ENCODE measurements at regions not wholly inside any gene's neighbourhood (a gene's known extent, or its start where the extent isn't known, plus 50 kb on each side); places are given as distances from the start of the nearest gene placed in this dataset.

GRCh38 chr2:142426064-142426463 lies 295.2 kb upstream of the LRP1B start:
- Histone ChIP-seq H3K14ac (ENCODE audit: low read length) (no peak overlapping the region), H2BK120ac (ENCODE audit: insufficient read depth, low read length, poor library complexity) (no peak overlapping the region), H2BK12ac (ENCODE audit: low read length) (no peak overlapping the region), H3K4ac (ENCODE audit: low read depth, low read length) (no peak overlapping the region), H2BK5ac (ENCODE audit: low read depth, low read length, poor library complexity) (no peak overlapping the region), H3K4me3 (ENCODE audit: low read depth, low read length) (no peak overlapping the region), H3K36me3 (ENCODE audit: control insufficient read depth in 1 of 2, insufficient read depth in 2 of 2, low read length in 2 of 2) (no peaks in the 10 kb centered on the region), H4K12ac (ENCODE audit: low read depth, low read length) (no peak overlapping the region), H3K4me1 (ENCODE audit: control insufficient read depth in 1 of 2, insufficient read depth in 2 of 2, low read length in 2 of 2) (no peaks in the 10 kb centered on the region), H3K9ac (ENCODE audit: low read length) (no peak overlapping the region), H3K27ac (ENCODE audit: low read depth, low read length) (no peak overlapping the region), H3K9me3 (ENCODE audit: insufficient read depth, low read depth, low read length) (no peaks in the 10 kb centered on the region), H3K18ac (ENCODE audit: low read length) (no peak overlapping the region), H3K4me2 (ENCODE audit: low read length) (no peak overlapping the region), H4K8ac (ENCODE audit: low read depth, low read length) (no peak overlapping the region), H3K27me3 (ENCODE audit: insufficient read depth, low read length) (no peaks in the 10 kb centered on the region), H3K79me1 (ENCODE audit: low read length) (no peaks in the 10 kb centered on the region), H3K79me2 (ENCODE audit: control insufficient read depth, insufficient read depth, low read length, poor library complexity) (no peaks in the 10 kb centered on the region), H4K91ac (ENCODE audit: low read depth, low read length) (no peak overlapping the region), H2AK5ac (ENCODE audit: low read length) (no peak overlapping the region), H3K23ac (ENCODE audit: low read length) (no peak overlapping the region), H2AFZ (ENCODE audit: insufficient read depth, low read length, poor library complexity) (no peak overlapping the region)
- no peak for DNase-seq
- WGBS (ENCODE audit: extremely low coverage, insufficient coverage, insufficient read length): no CpG with 5 or more reads among the region's 5 CpGs

GRCh38 chr2:142425551-142425950 lies 294.7 kb upstream of the LRP1B start:
- no peak overlapping the region for H3K18ac ChIP-seq (ENCODE audit: low read length)

DNA sequence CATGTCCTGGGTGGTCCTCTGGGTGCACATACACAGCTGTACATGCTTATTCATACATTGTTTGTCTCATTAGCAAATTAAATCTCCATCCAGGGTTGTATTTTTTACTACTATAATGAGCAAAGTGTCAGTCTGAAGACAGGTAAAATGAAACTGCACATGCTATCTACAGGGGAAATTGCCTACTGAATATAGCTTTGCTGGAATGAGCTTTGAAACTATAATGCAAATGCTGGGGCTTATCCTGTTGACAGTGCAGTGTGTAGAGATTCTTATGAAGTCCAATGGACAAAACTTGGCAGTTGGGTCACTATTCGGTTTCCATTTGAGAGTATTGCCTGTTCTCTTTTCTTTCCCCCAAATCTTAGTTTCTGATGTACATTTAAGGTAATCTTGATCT lies 292.8 kb upstream of the LRP1B start:
- H4K91ac ChIP-seq (ENCODE audit: low read depth, low read length): no peak overlapping the region
- no peak overlapping the region for H2BK5ac ChIP-seq (ENCODE audit: low read depth, low read length, poor library complexity)
- H3K27ac ChIP-seq (ENCODE audit: low read depth, low read length): no peak overlapping the region
- H2AFZ ChIP-seq (ENCODE audit: insufficient read depth, low read length, poor library complexity): no peak overlapping the region
- no peaks in the 10 kb centered on the region for H3K4me1 ChIP-seq (ENCODE audit: control insufficient read depth in 1 of 2, insufficient read depth in 2 of 2, low read length in 2 of 2)
- no peak overlapping the region for H3K14ac ChIP-seq (ENCODE audit: low read length)
- no peak overlapping the region for H3K4me2 ChIP-seq (ENCODE audit: low read length)
- no peak overlapping the region for H3K18ac ChIP-seq (ENCODE audit: low read length)
- no peak overlapping the region for H4K8ac ChIP-seq (ENCODE audit: low read depth, low read length)
- H2BK120ac ChIP-seq (ENCODE audit: insufficient read depth, low read length, poor library complexity): no peak overlapping the region
- DNase-seq: no peak
- no peak overlapping the region for H3K4me3 ChIP-seq (ENCODE audit: low read depth, low read length)
- no peak overlapping the region for H2AK5ac ChIP-seq (ENCODE audit: low read length)
- no peaks in the 10 kb centered on the region for H3K79me1 ChIP-seq (ENCODE audit: low read length)
- H3K79me2 ChIP-seq (ENCODE audit: control insufficient read depth, insufficient read depth, low read length, poor library complexity): no peaks in the 10 kb centered on the region
- no peak overlapping the region for H2BK12ac ChIP-seq (ENCODE audit: low read length)
- H3K9me3 ChIP-seq (ENCODE audit: insufficient read depth, low read depth, low read length): no peaks in the 10 kb centered on the region
- H3K27me3 ChIP-seq (ENCODE audit: insufficient read depth, low read length): no peaks in the 10 kb centered on the region
- no CpG with 5 or more reads among the region's 1 CpG for WGBS (ENCODE audit: extremely low coverage, insufficient coverage, insufficient read length)
- H3K9ac ChIP-seq (ENCODE audit: low read length): no peak overlapping the region
- H3K23ac ChIP-seq (ENCODE audit: low read length): no peak overlapping the region
- H3K4ac ChIP-seq (ENCODE audit: low read depth, low read length): no peak overlapping the region
- no peak overlapping the region for H4K12ac ChIP-seq (ENCODE audit: low read depth, low read length)
- no peaks in the 10 kb centered on the region for H3K36me3 ChIP-seq (ENCODE audit: control insufficient read depth in 1 of 2, insufficient read depth in 2 of 2, low read length in 2 of 2)

More at GRCh38 chr2:142425551-142425950, 294.7 kb upstream of the LRP1B start:
- Histone ChIP-seq H3K4me2 (ENCODE audit: low read length) (no peak overlapping the region), H3K27ac (ENCODE audit: low read depth, low read length) (no peak overlapping the region), H3K27me3 (ENCODE audit: insufficient read depth, low read length) (no peaks in the 10 kb centered on the region), H3K4ac (ENCODE audit: low read depth, low read length) (no peak overlapping the region), H2AFZ (ENCODE audit: insufficient read depth, low read length, poor library complexity) (no peak overlapping the region), H4K8ac (ENCODE audit: low read depth, low read length) (no peak overlapping the region), H2BK120ac (ENCODE audit: insufficient read depth, low read length, poor library complexity) (no peak overlapping the region), H2BK5ac (ENCODE audit: low read depth, low read length, poor library complexity) (no peak overlapping the region), H3K14ac (ENCODE audit: low read length) (no peak overlapping the region), H3K79me1 (ENCODE audit: low read length) (no peaks in the 10 kb centered on the region), H3K4me1 (ENCODE audit: control insufficient read depth in 1 of 2, insufficient read depth in 2 of 2, low read length in 2 of 2) (no peaks in the 10 kb centered on the region), H3K9me3 (ENCODE audit: insufficient read depth, low read depth, low read length) (no peaks in the 10 kb centered on the region), H3K23ac (ENCODE audit: low read length) (no peak overlapping the region), H4K91ac (ENCODE audit: low read depth, low read length) (no peak overlapping the region), H3K9ac (ENCODE audit: low read length) (no peak overlapping the region), H2AK5ac (ENCODE audit: low read length) (no peak overlapping the region), H4K12ac (ENCODE audit: low read depth, low read length) (no peak overlapping the region), H3K79me2 (ENCODE audit: control insufficient read depth, insufficient read depth, low read length, poor library complexity) (no peaks in the 10 kb centered on the region), H3K4me3 (ENCODE audit: low read depth, low read length) (no peak overlapping the region), H2BK12ac (ENCODE audit: low read length) (no peak overlapping the region), H3K36me3 (ENCODE audit: control insufficient read depth in 1 of 2, insufficient read depth in 2 of 2, low read length in 2 of 2) (no peaks in the 10 kb centered on the region)
- WGBS (ENCODE audit: extremely low coverage, insufficient coverage, insufficient read length): no CpG with 5 or more reads among the region's 3 CpGs
- no peak for DNase-seq

GRCh38 chr2:142422769-142423168 lies 292.0 kb upstream of the LRP1B start:
- H3K4me3 ChIP-seq (ENCODE audit: low read depth, low read length): no peak overlapping the region
- no peak overlapping the region for H3K14ac ChIP-seq (ENCODE audit: low read length)
- H4K12ac ChIP-seq (ENCODE audit: low read depth, low read length): no peak overlapping the region
- H2AFZ ChIP-seq (ENCODE audit: insufficient read depth, low read length, poor library complexity): no peak overlapping the region
- no peak for DNase-seq
- H3K27me3 ChIP-seq (ENCODE audit: insufficient read depth, low read length): no peaks in the 10 kb centered on the region
- H2BK120ac ChIP-seq (ENCODE audit: insufficient read depth, low read length, poor library complexity): no peak overlapping the region
- no peaks in the 10 kb centered on the region for H3K9me3 ChIP-seq (ENCODE audit: insufficient read depth, low read depth, low read length)
- no peaks in the 10 kb centered on the region for H3K36me3 ChIP-seq (ENCODE audit: control insufficient read depth in 1 of 2, insufficient read depth in 2 of 2, low read length in 2 of 2)
- H3K18ac ChIP-seq (ENCODE audit: low read length): no peak overlapping the region
- WGBS (ENCODE audit: extremely low coverage, insufficient coverage, insufficient read length): no CpG with 5 or more reads among the region's 2 CpGs
- H3K4ac ChIP-seq (ENCODE audit: low read depth, low read length): no peak overlapping the region
- no peaks in the 10 kb centered on the region for H3K79me2 ChIP-seq (ENCODE audit: control insufficient read depth, insufficient read depth, low read length, poor library complexity)
- no peak overlapping the region for H3K27ac ChIP-seq (ENCODE audit: low read depth, low read length)
- no peak overlapping the region for H4K91ac ChIP-seq (ENCODE audit: low read depth, low read length)
- no peak overlapping the region for H2AK5ac ChIP-seq (ENCODE audit: low read length)
- H3K79me1 ChIP-seq (ENCODE audit: low read length): no peaks in the 10 kb centered on the region
- no peak overlapping the region for H3K9ac ChIP-seq (ENCODE audit: low read length)
- no peaks in the 10 kb centered on the region for H3K4me1 ChIP-seq (ENCODE audit: control insufficient read depth in 1 of 2, insufficient read depth in 2 of 2, low read length in 2 of 2)
- H3K4me2 ChIP-seq (ENCODE audit: low read length): no peak overlapping the region
- H4K8ac ChIP-seq (ENCODE audit: low read depth, low read length): no peak overlapping the region
- no peak overlapping the region for H3K23ac ChIP-seq (ENCODE audit: low read length)
- no peak overlapping the region for H2BK5ac ChIP-seq (ENCODE audit: low read depth, low read length, poor library complexity)
- no peak overlapping the region for H2BK12ac ChIP-seq (ENCODE audit: low read length)

All from trophoblast cell (in vitro differentiated cells and primary cell).